Stimulated activated CD4-positive, alpha-beta T cell treated with anti-CD3 and anti-CD28 coated beads, Interleukin-4, amount 100 ng/mL, for 4 hours (primary cell): ENCODE measurements at regions not wholly inside any gene's neighbourhood (a gene's known extent, or its start where the extent isn't known, plus 50 kb on each side); places are given as distances from the start of the nearest gene placed in this dataset.
"Not testable (repeated sequence)": the region's sequence is repeated elsewhere in the genome, so short reads cannot be mapped to it uniquely, and the experiment has no call there.

Experiments used
- DNase-seq, 2 experiments: peaks; one replicate each; pipeline ENCODE4 v3.0.0-alpha.2; 2020

DNA sequence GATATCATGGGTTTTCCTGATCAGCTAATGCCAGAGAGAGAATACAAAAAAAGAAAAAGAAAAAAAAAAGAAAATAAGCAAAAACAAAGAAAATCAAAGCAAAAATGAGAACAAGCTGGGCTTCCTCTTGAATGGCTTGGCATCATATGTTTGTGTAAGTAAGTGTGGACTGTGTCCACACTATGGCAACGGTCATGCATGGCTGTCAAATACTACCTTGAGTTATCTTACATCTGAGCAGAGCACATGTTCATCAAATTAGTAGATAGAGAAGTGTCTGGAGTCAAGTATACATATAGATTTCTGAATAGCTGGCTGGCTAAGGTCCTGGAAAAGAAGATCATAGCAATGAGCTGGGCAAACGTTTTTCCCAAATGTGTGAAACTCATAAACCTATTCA lies 470.2 kb downstream of the RPIA start:
- not testable (repeated sequence) for DNase-seq

DNA sequence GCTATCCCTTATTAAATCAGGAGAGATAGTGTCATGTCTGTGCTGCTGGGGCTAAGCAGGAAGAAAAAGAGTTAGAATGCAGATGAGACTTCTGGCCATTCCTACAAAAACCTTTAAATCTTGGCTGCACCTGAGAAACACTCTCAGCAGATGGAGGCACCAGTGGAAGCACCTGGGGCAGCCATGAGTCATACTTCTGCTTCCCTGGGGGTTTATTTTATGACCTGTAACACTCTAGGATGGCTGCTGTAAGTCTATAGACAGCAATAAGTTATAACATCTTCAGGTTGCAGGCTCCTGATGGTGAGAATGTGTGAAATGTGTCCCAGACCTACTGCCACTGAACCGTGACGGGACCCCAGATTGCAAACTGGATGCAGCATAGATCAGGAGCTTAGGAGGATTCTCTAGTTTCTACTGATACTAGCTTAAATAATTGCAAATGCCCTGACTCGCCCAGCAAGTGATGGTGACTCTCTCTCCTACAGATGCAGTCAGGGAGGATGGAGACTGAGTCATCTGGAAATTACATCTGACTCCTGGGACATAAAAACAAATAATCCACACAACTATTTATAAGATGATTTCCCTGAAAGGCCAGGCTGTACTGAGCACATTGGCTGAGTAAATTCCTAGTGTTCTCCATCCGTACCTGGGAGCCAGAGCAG lies 479.2 kb downstream of the RPIA start:
- DNase-seq: not testable (repeated sequence)

DNA sequence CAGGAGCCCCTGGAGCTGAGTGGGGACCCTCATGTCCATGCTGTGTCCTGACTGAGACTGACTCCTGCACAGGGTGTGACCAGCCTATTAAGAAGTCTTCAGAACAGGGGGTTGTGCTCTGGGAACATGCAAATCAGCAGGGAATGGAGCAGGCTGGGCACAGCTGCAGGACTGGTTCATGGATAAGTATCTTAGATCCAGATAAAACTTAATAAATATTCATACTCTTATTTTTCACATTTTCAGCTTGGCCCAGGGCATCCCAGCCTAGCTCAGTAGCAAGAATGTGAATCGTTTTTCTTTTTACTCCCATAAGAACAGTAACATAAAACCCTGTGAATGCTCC lies 479.7 kb downstream of the RPIA start:
- DNase-seq: not testable (repeated sequence)

DNA sequence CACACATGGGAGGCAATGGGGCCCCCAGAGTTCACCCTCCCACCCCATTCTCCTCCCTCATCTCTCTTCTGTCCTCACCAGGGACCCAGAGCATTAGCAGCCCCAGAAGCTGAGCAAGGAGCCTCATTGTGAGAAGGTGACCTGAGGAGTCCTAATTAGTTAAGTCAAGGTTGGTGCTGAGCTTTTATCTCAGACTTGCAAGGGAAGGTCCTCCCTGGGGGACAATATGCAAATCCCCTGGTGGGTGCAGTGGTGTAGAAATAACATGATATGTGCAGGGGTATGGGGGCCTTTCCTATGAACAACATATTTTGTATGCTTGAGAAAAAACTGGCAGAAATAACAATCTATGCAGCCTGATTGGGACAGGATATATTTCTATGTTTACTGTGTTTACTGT lies 485.5 kb downstream of the RPIA start:
- not testable (repeated sequence) for DNase-seq

DNA sequence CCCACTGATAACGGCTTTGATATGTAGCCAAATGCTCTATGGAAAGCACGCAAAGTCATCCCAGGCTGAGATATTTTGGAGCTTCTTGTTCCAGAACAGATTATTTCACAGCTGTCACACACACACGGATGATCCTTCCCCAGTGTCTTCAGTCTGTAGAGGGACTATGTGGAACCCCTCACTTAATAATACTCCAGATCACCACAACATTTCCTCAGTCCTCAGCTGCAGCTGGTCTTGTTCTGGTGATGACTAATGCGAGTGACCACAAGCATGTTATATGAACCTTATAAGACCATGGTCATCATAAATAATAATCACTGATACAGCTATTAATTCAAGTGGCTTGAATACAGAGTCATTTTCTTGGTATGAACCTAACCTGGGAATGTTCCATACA lies 490.7 kb downstream of the RPIA start:
- DNase-seq: not testable (repeated sequence)

DNA sequence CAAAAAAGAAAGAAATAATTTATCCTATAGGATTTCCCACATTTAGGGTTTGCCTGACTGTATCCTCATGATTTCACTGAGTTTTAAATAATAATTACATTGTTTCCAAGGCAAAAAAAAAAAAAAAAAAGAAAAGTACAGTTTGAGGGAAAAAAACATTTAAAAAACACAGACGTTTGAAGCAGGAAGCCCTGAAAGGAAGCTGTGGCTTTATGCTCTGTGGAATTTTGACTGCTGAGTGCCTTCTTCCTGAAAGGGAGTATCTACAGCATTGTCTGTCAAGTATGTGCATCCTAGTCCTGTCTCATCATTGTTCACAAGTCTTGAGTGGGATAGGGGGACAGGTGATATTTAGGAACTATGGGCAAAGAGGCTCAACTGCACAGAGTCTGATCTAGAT lies 493.3 kb downstream of the RPIA start:
- not testable (repeated sequence) for DNase-seq

DNA sequence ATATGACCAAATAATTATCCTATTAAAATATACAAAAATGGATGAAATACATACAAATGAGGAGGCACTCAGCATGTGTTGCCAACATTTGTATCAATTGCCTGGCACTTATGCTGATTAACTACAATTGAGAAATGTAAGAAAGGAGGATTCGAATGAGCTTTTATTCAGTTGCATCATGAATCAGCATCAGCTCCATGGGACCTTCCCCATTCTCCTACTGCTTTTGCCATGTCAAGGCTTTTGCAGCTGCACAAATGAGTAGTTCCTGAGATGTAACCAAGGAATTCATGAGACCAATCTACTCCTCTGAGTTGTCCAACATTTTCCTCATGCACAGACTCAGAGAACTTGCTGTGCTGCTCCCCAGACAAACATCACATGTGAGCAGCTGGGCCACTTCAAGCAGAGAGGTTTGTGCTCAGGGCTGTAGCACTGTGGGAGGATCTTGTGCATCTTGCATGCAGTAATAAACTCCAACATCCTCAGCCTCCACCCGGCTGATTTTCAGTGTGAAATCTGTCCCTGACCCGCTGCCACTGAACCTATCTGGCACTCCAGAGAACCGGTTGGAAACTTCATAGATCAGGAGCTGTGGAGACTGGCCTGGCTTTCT lies 504.3 kb downstream of the RPIA start:
- DNase-seq: not testable (repeated sequence)

DNA sequence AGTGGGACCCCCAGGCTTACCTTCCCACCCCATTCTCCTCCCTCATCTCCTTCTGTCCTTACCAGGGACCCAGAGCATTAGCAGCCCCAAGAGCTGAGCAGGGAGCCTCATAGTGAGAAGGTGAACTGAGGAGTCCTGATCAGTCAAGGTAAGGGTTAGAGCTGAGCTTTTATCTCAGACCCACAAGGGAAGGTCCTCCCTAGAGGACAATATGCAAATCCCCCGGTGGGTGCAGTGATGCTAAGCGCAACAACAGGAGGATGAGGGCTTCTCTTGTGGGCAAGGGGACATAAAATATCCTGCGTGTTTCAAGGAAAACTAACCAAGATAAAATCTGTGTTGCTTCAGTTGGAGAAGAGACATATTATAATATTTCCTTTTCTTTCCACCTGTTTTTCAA lies 505.2 kb downstream of the RPIA start:
- not testable (repeated sequence) for DNase-seq

DNA sequence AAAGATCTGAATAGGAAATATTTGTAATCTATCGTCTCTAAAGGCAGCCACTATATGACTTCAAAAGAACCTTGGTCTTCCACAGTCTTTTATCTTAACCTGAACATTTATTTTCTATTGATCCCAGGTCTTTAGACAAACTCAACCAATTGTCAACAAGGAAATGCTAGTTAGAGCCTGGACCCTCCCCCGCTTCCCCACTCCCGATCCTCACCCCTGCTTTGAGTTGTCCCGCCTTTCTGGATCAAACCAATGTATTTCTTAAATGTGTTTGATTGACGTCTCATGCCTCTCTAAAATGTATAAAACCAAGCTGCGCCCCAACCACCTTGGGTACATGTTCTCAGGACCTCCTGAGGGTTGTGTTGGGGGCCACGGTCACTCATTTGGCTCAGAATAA lies 506.6 kb downstream of the RPIA start:
- DNase-seq: not testable (repeated sequence)

DNA sequence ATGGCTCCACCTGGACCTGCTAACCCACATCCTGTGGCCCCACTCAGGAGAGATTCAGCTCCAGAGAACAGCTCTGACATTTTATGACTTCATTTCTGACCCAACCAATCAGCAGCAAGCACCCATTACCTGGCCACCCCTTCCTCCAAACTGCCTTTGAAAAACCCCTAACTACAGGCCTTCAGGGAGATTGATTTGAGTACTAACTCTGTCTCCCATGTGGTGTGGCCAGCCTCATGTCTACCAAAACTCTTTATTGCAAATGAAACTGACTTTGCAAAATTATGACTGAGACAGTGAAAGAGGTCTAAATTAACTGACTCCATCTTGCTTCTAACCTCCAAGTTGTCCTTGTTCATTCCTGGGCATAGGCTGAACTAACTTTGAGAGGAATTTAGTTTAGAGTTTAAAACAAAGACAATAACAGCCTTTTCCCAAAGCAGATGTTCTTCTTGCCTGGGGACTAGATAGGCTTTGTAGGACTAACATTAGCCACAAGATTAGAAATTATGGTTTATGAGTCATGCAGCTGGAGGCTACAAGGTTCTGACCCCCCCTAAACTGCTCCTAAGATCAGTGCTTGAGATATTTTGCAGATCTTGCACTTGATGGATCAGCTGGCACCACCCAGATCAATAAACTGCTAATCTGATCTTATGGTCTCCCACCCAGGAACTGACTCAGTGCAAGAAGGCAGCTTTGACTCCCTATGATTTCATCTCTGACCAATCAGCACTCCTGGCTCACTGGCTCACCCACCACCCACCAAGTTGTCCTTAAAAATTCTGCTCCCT lies 508.2 kb downstream of the RPIA start:
- DNase-seq: not testable (repeated sequence)

DNA sequence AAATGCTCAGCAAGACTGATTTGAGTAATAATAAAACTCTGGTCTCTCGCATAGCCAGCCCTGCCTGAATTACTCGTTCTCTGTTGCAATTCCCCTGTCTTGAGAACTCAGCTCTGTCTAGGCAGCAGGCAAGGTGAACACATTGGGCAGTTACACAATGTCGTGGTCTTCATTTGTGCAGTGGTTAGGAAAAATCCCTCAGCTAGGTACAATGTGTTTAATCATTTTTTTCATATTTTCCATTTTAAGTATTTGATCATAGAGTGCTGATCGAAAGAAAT lies 508.7 kb downstream of the RPIA start:
- not testable (repeated sequence) for DNase-seq

DNA sequence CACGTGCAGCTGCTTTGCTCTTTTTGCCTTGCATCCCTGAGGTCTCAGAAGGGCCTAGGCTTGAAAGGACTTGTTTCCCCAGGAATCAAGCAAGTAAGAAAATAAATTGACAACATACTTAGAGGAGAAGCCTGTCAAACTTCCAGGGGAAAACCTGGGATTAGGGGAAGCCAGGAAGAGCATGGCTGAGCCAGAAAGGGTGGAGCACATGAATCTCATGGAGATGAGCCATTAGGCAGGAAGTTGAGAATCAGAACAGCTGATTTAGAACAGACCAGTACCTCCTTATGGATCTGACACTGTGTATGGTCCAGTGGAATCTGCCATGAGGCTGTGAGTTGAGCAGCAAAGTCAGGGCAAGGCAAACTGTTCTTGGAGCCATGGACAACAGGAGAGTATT lies 511.0 kb downstream of the RPIA start:
- DNase-seq: not testable (repeated sequence)

DNA sequence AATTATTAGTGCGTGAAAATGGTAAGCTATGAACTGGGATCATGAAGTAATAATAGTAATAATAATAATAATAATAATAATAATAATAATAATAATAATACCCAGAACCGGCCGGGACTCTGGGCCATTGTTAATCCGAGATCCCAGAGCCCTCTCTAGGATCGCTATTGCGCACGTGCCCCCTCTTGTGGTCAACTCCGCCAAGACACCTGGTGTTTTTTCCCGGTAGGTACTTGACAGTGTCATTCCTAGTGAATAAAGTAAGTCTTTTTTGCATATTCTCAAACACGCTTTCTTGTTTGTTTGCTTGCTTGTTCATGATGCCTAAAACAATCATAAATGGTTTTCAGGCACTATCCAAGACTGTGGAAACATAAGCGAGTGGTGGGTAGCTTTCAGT lies 513.7 kb downstream of the RPIA start:
- DNase-seq: peak in 1 of 2 experiments; percentile 26

DNA sequence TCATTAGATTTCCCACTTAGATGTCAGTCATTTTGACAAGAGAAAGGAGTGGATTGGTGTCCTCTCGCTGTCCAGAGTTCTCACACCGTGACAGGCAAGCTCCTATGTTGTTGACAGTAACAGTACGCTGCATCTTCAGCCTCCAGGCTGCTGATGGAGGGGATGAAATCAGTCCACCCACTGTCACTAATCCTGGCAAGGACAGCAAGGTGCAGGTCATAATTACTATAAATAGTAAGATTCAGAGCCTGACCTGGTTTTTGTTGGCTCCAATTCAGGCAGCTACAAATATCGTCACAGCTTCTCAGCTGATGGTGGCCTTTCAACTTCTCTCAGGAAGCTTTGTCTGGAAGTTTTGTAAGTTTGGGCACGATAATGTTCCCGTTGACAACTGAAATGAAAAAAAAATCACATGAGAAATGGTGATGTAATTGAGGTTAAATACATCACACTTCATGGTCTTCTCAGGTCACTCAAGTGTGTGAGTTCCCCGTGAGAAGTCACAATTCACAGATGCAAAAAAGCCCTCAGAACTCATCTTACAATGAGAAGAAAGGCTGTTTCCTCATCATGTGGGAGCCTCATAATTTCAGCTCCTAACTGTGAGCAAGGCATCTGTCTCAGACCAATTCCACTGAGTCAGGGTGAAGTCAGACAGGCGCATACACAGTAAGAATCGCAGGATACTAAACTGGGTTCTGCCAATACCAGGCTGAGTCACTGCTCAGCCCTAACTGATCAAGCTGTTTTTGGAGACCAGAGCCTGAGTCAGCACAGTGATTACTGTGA lies 516.9 kb downstream of the RPIA start:
- DNase-seq: not testable (repeated sequence)

DNA sequence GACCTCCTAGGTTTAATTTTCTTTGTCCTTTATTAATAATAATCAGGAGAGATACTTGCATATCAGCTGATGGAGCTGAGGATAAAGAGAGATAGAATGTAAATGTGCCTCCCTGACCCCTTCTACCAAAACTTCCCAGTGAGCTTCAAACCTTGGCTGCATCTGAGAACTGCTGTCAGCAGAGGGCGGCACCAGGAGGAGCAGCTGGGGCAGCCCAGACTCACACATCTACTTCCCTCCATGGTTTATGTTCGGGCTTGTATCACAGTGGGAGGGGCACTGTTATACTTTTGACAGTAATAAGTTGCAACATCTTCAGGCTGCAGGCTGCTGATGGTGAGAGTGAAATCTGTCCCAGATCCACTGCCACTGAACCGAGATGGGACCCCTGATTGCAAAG lies 521.7 kb downstream of the RPIA start:
- not testable (repeated sequence) for DNase-seq

DNA sequence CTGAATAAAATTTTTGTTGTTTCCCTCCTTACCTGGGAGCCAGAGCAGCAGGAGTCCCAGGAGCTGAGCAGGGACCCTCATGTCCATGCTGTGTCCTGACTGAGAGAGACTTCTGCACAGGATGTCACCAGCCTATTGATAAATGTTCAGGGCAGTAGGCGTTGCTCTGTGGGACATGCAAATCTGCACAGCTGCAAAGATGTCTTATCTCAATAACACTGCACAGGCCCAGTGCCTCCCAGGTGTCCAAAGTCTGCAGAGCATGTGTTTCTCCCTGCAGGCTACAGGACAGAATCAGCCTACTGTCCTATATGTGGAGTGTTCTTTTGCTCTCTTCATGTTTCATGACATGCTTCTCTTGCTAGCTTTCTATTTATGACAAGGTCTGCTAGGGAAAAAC lies 522.3 kb downstream of the RPIA start:
- not testable (repeated sequence) for DNase-seq

DNA sequence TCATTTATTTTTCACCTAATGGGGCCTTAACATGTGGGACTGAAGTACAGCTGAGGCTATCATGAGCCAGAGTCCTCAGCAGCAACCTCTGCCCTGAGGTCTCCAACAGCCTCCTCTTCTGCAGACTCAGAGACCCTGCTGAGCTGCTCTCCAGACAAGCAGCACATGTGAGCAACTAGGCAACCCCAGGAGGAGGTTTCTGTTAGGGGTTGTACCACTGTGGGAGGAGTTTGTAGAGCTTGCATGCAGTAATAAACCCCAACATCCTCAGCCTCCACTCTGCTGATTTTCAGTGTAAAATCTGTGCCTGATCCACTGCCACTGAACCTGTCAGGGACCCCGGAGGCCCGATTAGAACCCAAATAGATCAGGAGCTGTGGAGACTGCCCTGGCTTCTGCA lies 530.0 kb downstream of the RPIA start:
- not testable (repeated sequence) for DNase-seq

DNA sequence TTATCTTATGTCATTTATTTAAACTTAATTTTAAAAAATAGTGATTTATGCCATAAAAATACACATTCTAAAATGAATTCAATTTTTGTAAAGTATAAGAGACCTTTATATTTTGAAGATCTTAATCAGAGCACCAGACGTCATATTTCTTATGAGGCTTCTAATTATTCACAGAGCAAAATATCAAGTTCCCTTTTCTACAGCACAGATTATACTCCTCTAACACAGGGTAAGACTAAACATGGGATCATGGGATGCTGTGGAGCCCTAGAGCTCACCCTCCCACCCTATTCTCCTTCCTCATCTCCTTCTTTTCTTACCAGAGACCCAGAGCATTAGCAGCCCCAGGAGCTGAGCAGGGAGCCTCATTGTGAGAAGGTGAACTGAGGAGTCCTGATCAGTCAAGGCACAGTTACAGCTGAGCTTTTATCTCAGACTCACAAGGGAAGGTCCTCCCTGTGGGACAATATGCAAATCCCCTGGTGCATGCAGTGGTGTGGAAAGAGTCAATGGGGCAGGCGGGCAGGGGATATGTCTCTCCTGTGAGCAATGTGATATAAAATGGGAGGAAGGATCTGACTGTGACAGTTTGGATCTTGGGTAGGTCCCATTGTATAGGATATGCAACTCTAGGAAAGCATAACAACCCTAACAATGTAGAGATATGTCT lies 530.7 kb downstream of the RPIA start:
- not testable (repeated sequence) for DNase-seq

DNA sequence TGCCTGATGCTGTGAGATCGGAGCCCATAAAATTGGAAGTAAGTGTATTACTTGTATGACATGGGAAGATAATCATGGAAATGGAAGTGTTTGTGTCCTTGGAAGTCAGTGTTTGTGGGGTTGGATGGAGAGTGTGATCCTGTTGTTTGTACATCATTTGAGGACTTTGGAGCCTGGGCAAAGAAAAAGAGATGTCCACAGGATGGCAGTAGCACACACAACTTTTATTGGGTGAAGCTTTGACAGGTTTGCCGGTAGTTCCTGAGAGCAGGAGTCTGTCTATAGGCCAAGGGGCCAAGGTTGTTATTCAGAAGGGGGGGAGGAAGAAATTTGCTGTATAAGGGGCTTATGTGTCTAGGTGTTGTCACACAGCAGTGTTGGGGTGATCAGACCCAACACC lies 533.3 kb downstream of the RPIA start:
- DNase-seq: not testable (repeated sequence)

DNA sequence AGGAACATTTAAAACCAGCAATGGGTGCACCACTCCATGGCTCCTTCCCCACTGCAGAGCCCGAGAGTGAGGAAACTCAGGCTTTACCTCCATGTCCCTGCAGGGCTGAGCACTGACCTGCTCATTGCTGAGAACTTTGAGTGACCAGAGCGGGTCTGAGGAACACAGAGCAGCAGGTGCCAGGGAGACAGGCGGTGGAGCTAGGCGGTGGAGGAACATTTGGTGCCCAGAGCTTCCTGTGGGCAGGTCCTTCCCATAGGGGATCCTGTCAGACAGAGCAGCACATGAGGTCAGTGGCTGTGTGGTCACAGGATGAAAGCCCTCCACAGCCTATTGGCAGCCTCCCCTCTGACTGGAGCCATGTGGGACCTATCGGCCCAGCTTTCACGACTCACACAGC lies 538.5 kb downstream of the RPIA start:
- DNase-seq: not testable (repeated sequence)

DNA sequence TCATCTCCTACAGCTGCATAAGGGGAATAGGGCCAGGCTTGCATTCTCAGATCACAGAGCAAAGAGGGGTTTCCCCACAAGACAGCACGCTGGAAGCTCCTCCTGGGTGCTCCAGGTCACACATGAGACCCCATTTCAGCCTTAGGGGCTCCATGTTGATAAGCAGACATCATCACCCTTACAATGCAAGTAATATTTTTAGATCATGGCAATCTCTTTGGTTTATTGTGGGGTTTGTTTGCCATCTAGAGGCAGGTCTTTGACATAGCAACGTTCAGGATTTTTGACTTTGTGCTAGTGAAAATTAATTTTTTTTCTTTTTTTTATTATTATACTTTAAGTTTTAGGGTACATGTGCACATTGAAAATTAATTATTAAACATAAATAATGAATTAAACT lies 539.8 kb downstream of the RPIA start:
- not testable (repeated sequence) for DNase-seq

DNA sequence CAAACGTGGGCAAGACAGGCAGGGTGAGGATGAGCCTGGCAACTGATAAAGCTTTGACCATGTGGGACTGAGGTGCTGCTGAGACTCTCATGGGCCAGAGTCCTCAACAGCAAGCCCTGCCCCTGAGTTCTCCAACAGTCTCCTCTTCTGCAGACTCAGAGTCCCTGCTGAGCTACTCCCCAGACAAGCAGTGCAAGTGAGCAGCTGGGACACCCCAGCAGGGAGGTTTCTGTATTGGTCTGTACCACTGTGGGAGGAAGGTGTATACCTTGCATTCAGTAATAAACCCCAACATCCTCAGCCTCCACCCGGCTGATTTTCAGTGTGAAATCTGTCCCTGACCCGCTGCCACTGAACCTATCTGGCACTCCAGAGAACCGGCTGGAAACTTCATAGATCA lies 542.5 kb downstream of the RPIA start:
- not testable (repeated sequence) for DNase-seq
